Loucy (cell line): ENCODE measurements at regions not wholly inside any gene's neighbourhood (a gene's known extent, or its start where the extent isn't known, plus 50 kb on each side); places are given as distances from the start of the nearest gene placed in this dataset.

Experiments
- H2AFZ ChIP-seq: fragments of 200-600 bp; sonication (generic); 2 replicates; pipeline ENCODE4 v1.6.0; 2016; ENCODE audit warnings: antibody characterized with exemption, mild to moderate bottlenecking, low read length, moderate library complexity
- H3F3A ChIP-seq: fragments of 200-600 bp; 2 replicates; pipeline ENCODE4 v1.6.0; 2016; ENCODE audit warnings: antibody characterized with exemption, low read depth, mild to moderate bottlenecking
- H3K27me3 ChIP-seq: fragments of 200-600 bp; sonication (generic); 2 replicates; pipeline ENCODE4 v1.6.1; 2014; ENCODE audit warnings: low read length, mild to moderate bottlenecking; ENCODE audit not compliant: insufficient read depth, poor library complexity, severe bottlenecking
- H3K36me3 ChIP-seq: fragments of 200-600 bp; sonication (generic); 2 replicates; pipeline ENCODE4 v1.6.1; 2016; ENCODE audit warnings: low read length; ENCODE audit not compliant: insufficient read depth
- H3K4me1 ChIP-seq: fragments of 200-600 bp; sonication (generic); 2 replicates; pipeline ENCODE4 v1.5.1; 2014; ENCODE audit warnings: low read length, mild to moderate bottlenecking; ENCODE audit not compliant: insufficient read depth, poor library complexity, severe bottlenecking
- H3K4me2 ChIP-seq: fragments of 200-600 bp; sonication (generic); 2 replicates; pipeline ENCODE4 v1.6.0; 2014; ENCODE audit warnings: antibody characterized with exemption, low read length, low read depth, mild to moderate bottlenecking; ENCODE audit not compliant: poor library complexity, severe bottlenecking
- H3K4me3 ChIP-seq: fragments of 200-600 bp; sonication (generic); 2 replicates; pipeline ENCODE4 v1.5.1; 2014; ENCODE audit warnings: low read length, mild to moderate bottlenecking, mixed read lengths; ENCODE audit not compliant: poor library complexity, severe bottlenecking
- H3K79me2 ChIP-seq: fragments of 200-600 bp; sonication (generic); 2 replicates; pipeline ENCODE4 v1.6.1; 2014; ENCODE audit warnings: low read length; ENCODE audit not compliant: insufficient read depth
- H3K9ac ChIP-seq: fragments of 200-600 bp; sonication (generic); 2 replicates; pipeline ENCODE4 v1.6.0; 2014; ENCODE audit warnings: mild to moderate bottlenecking, low read depth, low read length, moderate library complexity; ENCODE audit not compliant: poor library complexity, severe bottlenecking
- H3K9me2 ChIP-seq: fragments of 200-600 bp; sonication (generic); replicated peaks from 2 replicates; pipeline ENCODE4 v1.6.1; 2016; ENCODE audit warnings: low read depth, low read length, mixed read lengths
- H3K9me3 ChIP-seq: fragments of 200-600 bp; sonication (generic); 2 replicates; pipeline ENCODE4 v1.6.1; 2014; ENCODE audit warnings: mild to moderate bottlenecking, antibody characterized with exemption, low read length, low read depth; ENCODE audit not compliant: insufficient read depth
- H4K20me1 ChIP-seq: fragments of 200-600 bp; sonication (generic); 2 replicates; pipeline ENCODE4 v1.6.0; 2014; ENCODE audit warnings: antibody characterized with exemption, low read length, mild to moderate bottlenecking; ENCODE audit not compliant: insufficient read depth, poor library complexity, severe bottlenecking
- EZH2phosphoT487 ChIP-seq: fragments of 200-600 bp; IDR thresholded peaks from 2 replicates; pipeline ENCODE4 v1.6.1; 2018; ENCODE audit warnings: antibody characterized with exemption, mild to moderate bottlenecking, moderate library complexity, borderline replicate concordance
- TF ChIP-seq, protein P1 (sequence below): fragments of 200-600 bp; sonication (generic); conservative IDR thresholded peaks from 2 replicates; pipeline ENCODE4 v1.5.1; 2014; ENCODE audit warnings: mild to moderate bottlenecking, antibody characterized with exemption, low read length

- H3K9me2 ChIP-seq = no peaks in the 10 kb centered on the region
- H3F3A ChIP-seq = no peaks in the 10 kb centered on the region
- no peaks in the 10 kb centered on the region for H3K79me2 ChIP-seq
- H3K4me2 ChIP-seq = no peak overlapping the region
- H3K4me1 ChIP-seq = no peaks in the 10 kb centered on the region
- H2AFZ ChIP-seq = no peak overlapping the region
- no peak overlapping the region for H3K9ac ChIP-seq
- no peak for TF ChIP-seq EZH2phosphoT487
- TF ChIP-seq, protein P1, sequence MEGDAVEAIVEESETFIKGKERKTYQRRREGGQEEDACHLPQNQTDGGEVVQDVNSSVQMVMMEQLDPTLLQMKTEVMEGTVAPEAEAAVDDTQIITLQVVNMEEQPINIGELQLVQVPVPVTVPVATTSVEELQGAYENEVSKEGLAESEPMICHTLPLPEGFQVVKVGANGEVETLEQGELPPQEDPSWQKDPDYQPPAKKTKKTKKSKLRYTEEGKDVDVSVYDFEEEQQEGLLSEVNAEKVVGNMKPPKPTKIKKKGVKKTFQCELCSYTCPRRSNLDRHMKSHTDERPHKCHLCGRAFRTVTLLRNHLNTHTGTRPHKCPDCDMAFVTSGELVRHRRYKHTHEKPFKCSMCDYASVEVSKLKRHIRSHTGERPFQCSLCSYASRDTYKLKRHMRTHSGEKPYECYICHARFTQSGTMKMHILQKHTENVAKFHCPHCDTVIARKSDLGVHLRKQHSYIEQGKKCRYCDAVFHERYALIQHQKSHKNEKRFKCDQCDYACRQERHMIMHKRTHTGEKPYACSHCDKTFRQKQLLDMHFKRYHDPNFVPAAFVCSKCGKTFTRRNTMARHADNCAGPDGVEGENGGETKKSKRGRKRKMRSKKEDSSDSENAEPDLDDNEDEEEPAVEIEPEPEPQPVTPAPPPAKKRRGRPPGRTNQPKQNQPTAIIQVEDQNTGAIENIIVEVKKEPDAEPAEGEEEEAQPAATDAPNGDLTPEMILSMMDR = no peak
- no peaks in the 10 kb centered on the region for H3K27me3 ChIP-seq
- peaks cover 12% of the 10 kb centered on the region; the same call in 1 of the 2 replicates for H3K9me3 ChIP-seq
- no peak overlapping the region for H3K4me3 ChIP-seq
- H4K20me1 ChIP-seq = no peaks in the 10 kb centered on the region
- no peaks in the 10 kb centered on the region for H3K36me3 ChIP-seq
Measured at GRCh38 chr17:83144421-83145357, 65.3 kb downstream of the METRNL start.

GRCh38 chr17:83145358-83145738 lies 65.9 kb downstream of the METRNL start:
- Histone ChIP-seq H2AFZ (no peak overlapping the region), H3K4me1 (no peaks in the 10 kb centered on the region), H3K79me2 (no peaks in the 10 kb centered on the region), H3K4me2 (no peak overlapping the region), H3K9me2 (no peaks in the 10 kb centered on the region), H3K4me3 (no peak overlapping the region), H3K9ac (no peak overlapping the region), H4K20me1 (no peaks in the 10 kb centered on the region), H3F3A (no peaks in the 10 kb centered on the region), H3K27me3 (no peaks in the 10 kb centered on the region), H3K36me3 (no peaks in the 10 kb centered on the region), H3K9me3 (peaks cover 12% of the 10 kb centered on the region; the same call in 1 of the 2 replicates)
- no peak for TF ChIP-seq EZH2phosphoT487
- TF ChIP-seq, protein P1 = no peak

DNA sequence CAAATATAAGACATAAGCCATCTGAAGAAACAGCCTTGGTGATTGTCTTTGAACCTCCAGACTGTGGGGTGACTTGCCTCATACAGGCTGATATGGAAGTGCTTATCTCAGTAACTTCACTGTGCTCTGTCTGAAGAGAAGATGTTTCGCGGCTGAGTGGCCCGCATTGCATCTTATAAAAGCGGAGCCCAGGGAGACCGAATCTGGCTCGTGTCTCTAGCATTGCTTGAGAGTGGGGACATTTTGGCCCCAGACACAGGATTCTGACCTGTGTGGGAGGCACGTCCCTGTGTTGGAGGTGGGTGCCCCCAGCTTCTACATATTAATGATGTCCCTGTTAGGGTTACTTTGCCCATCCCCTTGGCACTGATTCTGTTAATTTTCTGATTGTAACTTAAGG lies 66.4 kb downstream of the METRNL start:
- Histone ChIP-seq H4K20me1 (no peaks in the 10 kb centered on the region), H3K9ac (no peak overlapping the region), H3K9me2 (no peaks in the 10 kb centered on the region), H2AFZ (no peak overlapping the region), H3K79me2 (no peaks in the 10 kb centered on the region), H3K27me3 (no peaks in the 10 kb centered on the region), H3K4me1 (no peaks in the 10 kb centered on the region), H3K4me3 (no peak overlapping the region), H3F3A (no peaks in the 10 kb centered on the region), H3K9me3 (peaks cover 12% of the 10 kb centered on the region; the same call in 1 of the 2 replicates), H3K4me2 (no peak overlapping the region), H3K36me3 (no peaks in the 10 kb centered on the region)
- TF ChIP-seq, protein P1 = no peak
- no peak for TF ChIP-seq EZH2phosphoT487
